ENCODE measurements at regions not wholly inside any gene's neighbourhood (a gene's known extent, or its start where the extent isn't known, plus 50 kb on each side); places are given as distances from the start of the nearest gene placed in this dataset.

DNA sequence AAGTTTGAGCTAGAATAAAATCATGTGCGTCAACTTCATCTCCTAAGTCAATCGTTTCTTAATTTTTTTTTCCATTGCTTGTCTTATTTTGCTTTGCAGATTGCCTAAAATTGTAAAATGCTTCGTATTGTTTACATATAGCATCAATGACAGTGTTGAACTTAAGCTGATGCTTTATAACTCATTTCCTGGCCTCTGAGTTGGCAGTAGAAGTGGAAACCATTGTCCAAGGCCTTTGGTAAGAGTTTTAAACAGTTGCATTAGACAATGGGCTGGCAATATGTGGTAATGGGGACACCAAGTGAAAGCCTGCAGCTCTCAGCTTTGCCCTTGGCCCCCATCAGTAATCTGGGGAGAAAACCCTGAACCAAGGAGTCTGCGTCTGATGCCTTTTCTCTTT lies 154.8 kb upstream of the GAS1 start:
- no peak overlapping the region for H2BK15ac ChIP-seq (ENCODE audit: low read length)
- H3K36me3 ChIP-seq (ENCODE audit: control insufficient read depth in 2 of 4, insufficient read depth in 4 of 4, low read length in 3 of 4): no peaks in the 10 kb centered on the region
- H4K8ac ChIP-seq (ENCODE audit: extremely low read depth, insufficient read depth, low read length): no peak overlapping the region
- no peaks in the 10 kb centered on the region for H3K4me1 ChIP-seq (replicated peaks in 1 of 4; ENCODE audit: control insufficient read depth in 3 of 4, insufficient read depth in 4 of 4, low read length in 3 of 4)
- no peaks in the 10 kb centered on the region for H3K23me2 ChIP-seq (ENCODE audit: low read depth, low read length)
- no peak overlapping the region for H3K18ac ChIP-seq (ENCODE audit: extremely low read depth, low read length)
- H3K79me2 ChIP-seq (ENCODE audit: control insufficient read depth in 1 of 2, insufficient read depth in 2 of 2, low read length in 2 of 2): no peaks in the 10 kb centered on the region
- H3K9me3 ChIP-seq (ENCODE audit: insufficient read depth in 2 of 2, low read depth in 1 of 2, low read length in 1 of 2): no peaks in the 10 kb centered on the region
- H3K27me3 ChIP-seq (replicated peaks in 1 of 4; ENCODE audit: control insufficient read depth in 3 of 4, extremely low read depth in 1 of 4, insufficient read depth in 3 of 4, low read length in 3 of 4): no peaks in the 10 kb centered on the region
- H3K56ac ChIP-seq (replicated peaks; ENCODE audit: insufficient read length, low read depth, low read length): no peak overlapping the region
- WGBS, 2 experiments (ENCODE audit: extremely low coverage in 1 of 2, insufficient coverage in 1 of 2, insufficient read length in 1 of 2, insufficient replicate concordance in 2 of 2, low coverage in 1 of 2, low lambda C conversion rate in 2 of 2, missing lambda C conversion rate in 1 of 2): 91% methylated on average over 4 of the region's 4 CpGs; no CpG with 5 or more reads in 1 of the 2 experiments
- DNase-seq (ENCODE audit: low read depth in 1 of 2, low spot score in 2 of 2): no peak
- H2AFZ ChIP-seq (ENCODE audit: low read length): no peak overlapping the region
- ChIA-PET POLR2A (ENCODE audit: partially characterized antibody) (no interaction called here), CTCF (ENCODE audit: partially characterized antibody) (interaction anchor here (0.6 to 2.2 kb wide), 2 partner anchors 10 to 293 kb away, joined by 3 to 9 read pairs; no protein-coding TSS in a partner anchor)
- H2AK5ac ChIP-seq (ENCODE audit: low read depth, low read length): no peak overlapping the region
- TF ChIP-seq SIN3A (conservative IDR thresholded peaks at IDR 0.05 in 1 of 2, IDR thresholded peaks at IDR 0.05 in 1 of 2; ENCODE audit: low read depth in 1 of 2, low read length in 2 of 2) (no peak), TEAD4 (IDR thresholded peaks at IDR 0.05; ENCODE audit: low read depth, low read length) (no peak), ASH2L (IDR thresholded peaks at IDR 0.05; ENCODE audit: low read length) (no peak), NRF1 (IDR thresholded peaks at IDR 0.05; ENCODE audit: low read depth, low read length) (no peak), CREB1 (IDR thresholded peaks at IDR 0.05) (no peak), CBX5 (IDR thresholded peaks at IDR 0.05; ENCODE audit: low read depth, low read length) (no peak), SIX5 (IDR thresholded peaks at IDR 0.05; ENCODE audit: low read depth, low read length) (no peak), FOSL1 (IDR thresholded peaks at IDR 0.05; ENCODE audit: insufficient read depth, low read depth, low read length) (no peak), POLR2A (IDR thresholded peaks at IDR 0.05; ENCODE audit: control extremely low read depth in 1 of 2, low read depth in 2 of 2, low read length in 2 of 2) (no peak)
- TF ChIP-seq, protein P1, sequence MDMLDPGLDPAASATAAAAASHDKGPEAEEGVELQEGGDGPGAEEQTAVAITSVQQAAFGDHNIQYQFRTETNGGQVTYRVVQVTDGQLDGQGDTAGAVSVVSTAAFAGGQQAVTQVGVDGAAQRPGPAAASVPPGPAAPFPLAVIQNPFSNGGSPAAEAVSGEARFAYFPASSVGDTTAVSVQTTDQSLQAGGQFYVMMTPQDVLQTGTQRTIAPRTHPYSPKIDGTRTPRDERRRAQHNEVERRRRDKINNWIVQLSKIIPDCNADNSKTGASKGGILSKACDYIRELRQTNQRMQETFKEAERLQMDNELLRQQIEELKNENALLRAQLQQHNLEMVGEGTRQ (IDR thresholded peaks at IDR 0.05; ENCODE audit: low read length): no peak
- no peak overlapping the region for H3K4ac ChIP-seq (replicated peaks; ENCODE audit: insufficient read length, low read depth, low read length)
- H3K14ac ChIP-seq (ENCODE audit: insufficient read length): no peak overlapping the region
- no peaks in the 10 kb centered on the region for H4K20me1 ChIP-seq (replicated peaks in 1 of 2; ENCODE audit: control insufficient read depth in 1 of 2, insufficient read depth in 2 of 2, low read length in 2 of 2)
- no peak overlapping the region for H2BK20ac ChIP-seq (ENCODE audit: low read length)
- H3K27ac ChIP-seq (ENCODE audit: low read depth, low read length): no peak overlapping the region
- H2BK12ac ChIP-seq (ENCODE audit: low read depth, low read length): no peak overlapping the region
- no peaks in the 10 kb centered on the region for H3K79me1 ChIP-seq (ENCODE audit: low read depth, low read length)
- no peak overlapping the region for H4K5ac ChIP-seq (ENCODE audit: insufficient read length, low read depth, low read length)
- no peak overlapping the region for H3K4me2 ChIP-seq (ENCODE audit: insufficient read depth in 1 of 2, low read depth in 2 of 2, low read length in 2 of 2)
- H2BK120ac ChIP-seq (replicated peaks; ENCODE audit: low read depth, low read length): no peak overlapping the region
- no peak overlapping the region for H3K9ac ChIP-seq (replicated peaks in 1 of 4; ENCODE audit: extremely low read depth in 1 of 4, low read depth in 3 of 4, low read length in 3 of 4)
- H3K23ac ChIP-seq (ENCODE audit: insufficient read length): no peak overlapping the region
- no peak overlapping the region for H3K4me3 ChIP-seq (ENCODE audit: extremely low read depth in 1 of 4, insufficient read depth in 2 of 4, low read depth in 3 of 4, low read length in 4 of 4)
- no peak overlapping the region for H4K91ac ChIP-seq (replicated peaks; ENCODE audit: insufficient read length, low read length)
- FAIRE-seq: no peak
- no peak overlapping the region for H2BK5ac ChIP-seq (ENCODE audit: low read depth, low read length)
